K562 (cell line): ENCODE measurements at regions not wholly inside any gene's neighbourhood (a gene's known extent, or its start where the extent isn't known, plus 50 kb on each side); places are given as distances from the start of the nearest gene placed in this dataset.

ENCODE experiments used
- ATAC-seq: fragments of 200-7000 bp; cut with Tn5 transposase; 3 replicates; pipeline ENCODE4 v1.9.1; 2020; ENCODE audit warnings: moderate library complexity
- BruUV-seq: library from RNA; stranded (reverse); fragments of 400-500 nt; replicated peaks from 2 replicates; lab custom pipeline; 2021; lab: Mats Ljungman, UMichigan
- CTCF ChIA-PET: fragments of 300-600 bp; formaldehyde crosslinking; extraction: SDS; loops from one replicate; lab custom pipeline; 2021; ENCODE audit warnings: low intra/inter-chr PET ratio; lab: Yijun Ruan, JAX
- POLR2A ChIA-PET: fragments of 300-600, 350-650 bp; sonication (Branson Sonifier 250); formaldehyde crosslinking; extraction: SDS; loops from one replicate; lab custom pipeline; 2021; ENCODE audit warnings: antibody characterized with exemption, inconsistent platforms; lab: Yijun Ruan, JAX
- DNase-seq, 4 experiments: peaks; one replicate each; pipeline versions ENCODE4 v3.0.0 to v3.0.0-alpha.2; 2011 to 2018; ENCODE audit warnings: low spot score in 3 of 4, mixed read lengths in 3 of 4; ENCODE audit errors: extremely low read depth in 1 of 4
- FAIRE-seq: peaks from 2 replicates; lab custom pipeline; 2011; peaks lifted over from hg19 to GRCh38; lab: Jason Lieb, UNC
- H2AFZ ChIP-seq: 2 replicates; pipeline ENCODE4 v1.6.0; 2011; ENCODE audit warnings: low read depth, low read length, control low read depth, inconsistent platforms
- H3K27ac ChIP-seq: fragments of 200-600 bp; 3 replicates; pipeline ENCODE4 v1.8.0; 2011; ENCODE audit warnings: low read depth, mild to moderate bottlenecking, control low read depth, inconsistent platforms, low read length, moderate library complexity, mixed read lengths; ENCODE audit errors: extremely low read depth
- H3K27me3 ChIP-seq, 2 experiments: fragments of 300-600 bp in 1 of 2; 2 replicates in 1 of 2; 3 replicates in 1 of 2; pipeline versions ENCODE4 v1.6.0 to v1.8.0; 2011; ENCODE audit warnings: inconsistent platforms in 2 of 2, low read length in 2 of 2, mild to moderate bottlenecking in 1 of 2, mixed read lengths in 1 of 2, moderate library complexity in 1 of 2; ENCODE audit not compliant: control insufficient read depth in 2 of 2, insufficient read depth in 2 of 2
- H3K36me3 ChIP-seq: fragments of 300-600 bp; 3 replicates; pipeline ENCODE4 v1.8.0; 2011; ENCODE audit warnings: mild to moderate bottlenecking, low read length, inconsistent platforms; ENCODE audit not compliant: control insufficient read depth, insufficient read depth
- H3K4me1 ChIP-seq, 2 experiments: fragments of 200-600 bp in 1 of 2; replicated peaks in 1 of 2; 2 replicates in 1 of 2; 3 replicates in 1 of 2; pipeline versions ENCODE4 v1.5.1 to v1.8.0; 2011; ENCODE audit warnings: inconsistent platforms in 2 of 2, low read length in 2 of 2, mild to moderate bottlenecking in 1 of 2, mixed read lengths in 1 of 2, moderate library complexity in 1 of 2; ENCODE audit not compliant: control insufficient read depth in 2 of 2, insufficient read depth in 2 of 2
- H3K4me2 ChIP-seq: 2 replicates; pipeline ENCODE4 v1.6.1; 2011; ENCODE audit warnings: low read length, control low read depth, inconsistent platforms, mixed read lengths; ENCODE audit not compliant: insufficient read depth
- H3K4me3 ChIP-seq: fragments of 200-600 bp; sonication (generic), shearing (Covaris generic); 2 replicates; pipeline ENCODE4 v1.5.1; 2016; ENCODE audit warnings: control low read depth, inconsistent platforms
- H3K79me2 ChIP-seq: fragments of 200-600 bp; 3 replicates; pipeline ENCODE4 v1.8.0; 2011; ENCODE audit warnings: low read length, inconsistent platforms; ENCODE audit not compliant: control insufficient read depth, insufficient read depth
- H3K9ac ChIP-seq, 2 experiments: 2 replicates each; pipeline versions ENCODE4 v1.6.0 to v1.6.1; 2011; ENCODE audit warnings: low read depth in 2 of 2, low read length in 2 of 2, control low read depth in 1 of 2, inconsistent platforms in 1 of 2, mild to moderate bottlenecking in 1 of 2, mixed read lengths in 1 of 2; ENCODE audit not compliant: insufficient read depth in 1 of 2
- H3K9me1 ChIP-seq: one replicate; pipeline ENCODE4 v1.6.0; 2011; ENCODE audit warnings: inconsistent platforms, mild to moderate bottlenecking, low read length, moderate library complexity; ENCODE audit not compliant: control insufficient read depth, insufficient read depth
- H3K9me3 ChIP-seq: replicated peaks from 2 replicates; pipeline ENCODE4 v1.5.1; 2011; ENCODE audit warnings: low read depth, low read length, inconsistent platforms; ENCODE audit not compliant: control insufficient read depth, insufficient read depth
- H4K20me1 ChIP-seq: replicated peaks from 2 replicates; pipeline ENCODE4 v1.6.1; 2011; ENCODE audit warnings: low read length, inconsistent platforms, mixed read lengths; ENCODE audit not compliant: control insufficient read depth, insufficient read depth
- DACH1 ChIP-seq: fragments of 450-650 bp; IDR thresholded peaks from 2 replicates; pipeline ENCODE4 v1.6.1; 2018; ENCODE audit not compliant: partially characterized antibody
- ELK1 ChIP-seq: sonication (generic); formaldehyde crosslinking; IDR thresholded peaks from 2 replicates; pipeline ENCODE4 v1.8.1; 2022; ENCODE audit warnings: missing genetic modification reagents
- EZH2 ChIP-seq: IDR thresholded peaks from 2 replicates; pipeline ENCODE4 v1.6.1; 2012; ENCODE audit warnings: low read depth, mild to moderate bottlenecking, inconsistent platforms, low read length, borderline replicate concordance
- NFE2L1 ChIP-seq: fragments of 450-650 bp; IDR thresholded peaks from 2 replicates; pipeline ENCODE4 v1.6.1; 2016; ENCODE audit warnings: missing genetic modification characterization, low read depth, mild to moderate bottlenecking, missing compliant biosample characterization, moderate library complexity, borderline replicate concordance
- RBM25 ChIP-seq: fragments of 200-400 bp; formaldehyde crosslinking; IDR thresholded peaks from 2 replicates; pipeline ENCODE4 v1.6.1; 2018; ENCODE audit warnings: low read length, low read depth, moderate library complexity; ENCODE audit not compliant: severe bottlenecking
- SAFB ChIP-seq: fragments of 200-400 bp; formaldehyde crosslinking; IDR thresholded peaks from 2 replicates; pipeline ENCODE4 v1.6.1; 2017; ENCODE audit warnings: low read depth, low read length, borderline replicate concordance
- TEAD2 ChIP-seq: fragments of 450-650 bp; IDR thresholded peaks from 2 replicates; pipeline ENCODE4 v1.6.1; 2016; ENCODE audit warnings: missing genetic modification characterization, control low read depth, missing compliant biosample characterization
- ZNF274 ChIP-seq: IDR thresholded peaks from 2 replicates; pipeline ENCODE4 v1.6.1; 2011; ENCODE audit warnings: low read depth, mild to moderate bottlenecking, low read length, moderate library complexity, borderline replicate concordance
- WGBS: fragments of 100-300 bp; shearing (Covaris generic); methylation state at CpG from one replicate; pipeline ENCODE4 v1.1.6; 2016; ENCODE audit warnings: low coverage, mixed read lengths; ENCODE audit not compliant: insufficient coverage; ENCODE audit errors: missing lambda C conversion rate; 5-methylcytosine and 5-hydroxymethylcytosine counted together
- in situ Hi-C: fragments of 300-500 bp; cut with MboI; formaldehyde crosslinking; loops from 4 replicates; pipeline ENCODE4 v1.15.0; 2018; ENCODE audit warnings: inconsistent platforms, mixed read lengths
- intact Hi-C: fragments of 100-400 bp; cut with micrococcal nuclease; formaldehyde crosslinking; loops from 2 replicates; pipeline ENCODE4 v1.14.2; 2022
- TF ChIP-seq, protein P1 (sequence below): fragments of 250-450 bp; sonication (Bioruptor Pico); IDR thresholded peaks from 2 replicates; pipeline ENCODE4 v1.5.0; 2022; ENCODE audit warnings: mild to moderate bottlenecking
- TF ChIP-seq, protein P2 (sequence below): fragments of 450-650 bp; IDR thresholded peaks from 2 replicates; pipeline ENCODE4 v1.6.1; 2017; ENCODE audit warnings: antibody characterized with exemption

DNA sequence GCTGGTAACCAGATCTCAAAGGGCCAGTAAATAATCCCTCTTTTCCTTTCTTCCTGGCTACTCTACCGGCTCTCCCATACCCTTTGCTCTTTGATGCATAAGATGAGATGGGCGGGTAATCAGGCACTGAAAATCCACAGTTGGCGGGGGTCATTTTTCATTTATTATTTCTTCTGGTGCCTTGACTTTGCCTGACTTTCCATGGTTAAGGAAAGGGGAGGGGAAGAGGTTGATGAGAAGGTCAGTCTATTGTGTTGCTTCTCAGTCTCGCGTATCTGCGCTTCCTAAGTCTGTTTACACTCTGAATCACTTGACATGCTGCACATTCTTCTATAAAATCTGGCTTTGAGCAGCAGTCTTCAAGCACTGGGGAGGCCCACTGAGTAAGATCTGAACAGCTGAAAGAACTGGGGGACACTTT, 121.1 kb upstream of the HDGFL1 start:
- ATAC-seq (no peak), DNase-seq (no peak), FAIRE-seq (no peak)
- no peaks in the 10 kb centered on the region for H3K79me2 ChIP-seq
- H4K20me1 ChIP-seq = no peaks in the 10 kb centered on the region
- H3K9me3 ChIP-seq = no peaks in the 10 kb centered on the region
- ChIA-PET POLR2A (no interaction called here), CTCF (no interaction called here)
- no peaks in the 10 kb centered on the region for H3K36me3 ChIP-seq
- no peaks in the 10 kb centered on the region for H3K9me1 ChIP-seq
- H3K27me3 ChIP-seq = no peaks in the 10 kb centered on the region
- intact Hi-C loops = no loop called here
- no peaks in the 10 kb centered on the region for H3K4me1 ChIP-seq
- H3K4me2 ChIP-seq = no peak overlapping the region
- in situ Hi-C loops = no loop called here
- WGBS = 10% methylated on average over 6 of the region's 6 CpGs
- no peak overlapping the region for H3K27ac ChIP-seq
- no peak overlapping the region for H2AFZ ChIP-seq
- no peak overlapping the region for H3K9ac ChIP-seq
- BruUV-seq = no TSS peak
- H3K4me3 ChIP-seq = no peak overlapping the region
- TF ChIP-seq ZNF274 = no peak
- no peak for TF ChIP-seq RBM25
- no peak for TF ChIP-seq NFE2L1 (tag)
- TF ChIP-seq ELK1 (CRISPR knock-in tag) = no peak
- TF ChIP-seq SAFB = no peak
- TF ChIP-seq EZH2 = no peak
- no peak for TF ChIP-seq TEAD2
- TF ChIP-seq, protein P1, sequence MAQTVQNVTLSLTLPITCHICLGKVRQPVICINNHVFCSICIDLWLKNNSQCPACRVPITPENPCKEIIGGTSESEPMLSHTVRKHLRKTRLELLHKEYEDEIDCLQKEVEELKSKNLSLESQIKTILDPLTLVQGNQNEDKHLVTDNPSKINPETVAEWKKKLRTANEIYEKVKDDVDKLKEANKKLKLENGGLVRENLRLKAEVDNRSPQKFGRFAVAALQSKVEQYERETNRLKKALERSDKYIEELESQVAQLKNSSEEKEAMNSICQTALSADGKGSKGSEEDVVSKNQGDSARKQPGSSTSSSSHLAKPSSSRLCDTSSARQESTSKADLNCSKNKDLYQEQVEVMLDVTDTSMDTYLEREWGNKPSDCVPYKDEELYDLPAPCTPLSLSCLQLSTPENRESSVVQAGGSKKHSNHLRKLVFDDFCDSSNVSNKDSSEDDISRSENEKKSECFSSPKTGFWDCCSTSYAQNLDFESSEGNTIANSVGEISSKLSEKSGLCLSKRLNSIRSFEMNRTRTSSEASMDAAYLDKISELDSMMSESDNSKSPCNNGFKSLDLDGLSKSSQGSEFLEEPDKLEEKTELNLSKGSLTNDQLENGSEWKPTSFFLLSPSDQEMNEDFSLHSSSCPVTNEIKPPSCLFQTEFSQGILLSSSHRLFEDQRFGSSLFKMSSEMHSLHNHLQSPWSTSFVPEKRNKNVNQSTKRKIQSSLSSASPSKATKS (CRISPR knock-in tag) = no peak
- TF ChIP-seq, protein P2, sequence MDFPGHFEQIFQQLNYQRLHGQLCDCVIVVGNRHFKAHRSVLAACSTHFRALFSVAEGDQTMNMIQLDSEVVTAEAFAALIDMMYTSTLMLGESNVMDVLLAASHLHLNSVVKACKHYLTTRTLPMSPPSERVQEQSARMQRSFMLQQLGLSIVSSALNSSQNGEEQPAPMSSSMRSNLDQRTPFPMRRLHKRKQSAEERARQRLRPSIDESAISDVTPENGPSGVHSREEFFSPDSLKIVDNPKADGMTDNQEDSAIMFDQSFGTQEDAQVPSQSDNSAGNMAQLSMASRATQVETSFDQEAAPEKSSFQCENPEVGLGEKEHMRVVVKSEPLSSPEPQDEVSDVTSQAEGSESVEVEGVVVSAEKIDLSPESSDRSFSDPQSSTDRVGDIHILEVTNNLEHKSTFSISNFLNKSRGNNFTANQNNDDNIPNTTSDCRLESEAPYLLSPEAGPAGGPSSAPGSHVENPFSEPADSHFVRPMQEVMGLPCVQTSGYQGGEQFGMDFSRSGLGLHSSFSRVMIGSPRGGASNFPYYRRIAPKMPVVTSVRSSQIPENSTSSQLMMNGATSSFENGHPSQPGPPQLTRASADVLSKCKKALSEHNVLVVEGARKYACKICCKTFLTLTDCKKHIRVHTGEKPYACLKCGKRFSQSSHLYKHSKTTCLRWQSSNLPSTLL = no peak
- TF ChIP-seq DACH1 = no peak
